Activated CD4-positive, alpha-beta T cell treated with anti-CD3 and anti-CD28 coated beads, Interleukin-2, Interleukin-6, amounts not matched to agents 100 ng/mL and 50 ng/mL, durations not matched to agents 16 hours and 8 hours (primary cell): ENCODE measurements at regions not wholly inside any gene's neighbourhood (a gene's known extent, or its start where the extent isn't known, plus 50 kb on each side); places are given as distances from the start of the nearest gene placed in this dataset.
"Not testable (repeated sequence)": the region's sequence is repeated elsewhere in the genome, so short reads cannot be mapped to it uniquely, and the experiment has no call there.

Experiments used
- DNase-seq: peaks from one replicate; pipeline ENCODE4 v3.0.0-alpha.2; 2020

GRCh38 chr2:150261691-150262090 is 225.8 kb downstream of the RND3 start:
- no peak for DNase-seq

- no peak for DNase-seq
Observed at GRCh38 chr2:150260636-150261035, 226.8 kb downstream of the RND3 start.

GRCh38 chr2:150259746-150260145 is 227.7 kb downstream of the RND3 start:
- no peak for DNase-seq

GRCh38 chr2:150258781-150259307 is 228.6 kb downstream of the RND3 start:
- DNase-seq = no peak

- no peak for DNase-seq
Observed at GRCh38 chr2:150256736-150257135, 230.7 kb downstream of the RND3 start.

- no peak for DNase-seq
Observed at GRCh38 chr2:150255528-150255927, 231.9 kb downstream of the RND3 start.

- DNase-seq = not testable (repeated sequence)
Observed at GRCh38 chr2:150249735-150250134, 237.7 kb downstream of the RND3 start.

- DNase-seq = no peak
Observed at GRCh38 chr2:150247481-150247880, 240.0 kb downstream of the RND3 start.

GRCh38 chr2:150234787-150235446 is 252.6 kb downstream of the RND3 start:
- no peak for DNase-seq

- DNase-seq = no peak
Observed at GRCh38 chr2:150232871-150233270, 254.6 kb downstream of the RND3 start.

- DNase-seq = no peak
Observed at GRCh38 chr2:150232321-150232720, 255.1 kb downstream of the RND3 start.

- DNase-seq = no peak
Observed at GRCh38 chr2:150230616-150231015, 256.9 kb downstream of the RND3 start.

- DNase-seq = no peak
Observed at GRCh38 chr2:150230004-150230403, 257.5 kb downstream of the RND3 start.

- no peak for DNase-seq
Observed at GRCh38 chr2:150228936-150229335, 258.5 kb downstream of the RND3 start.

GRCh38 chr2:150225030-150225429 is 262.4 kb downstream of the RND3 start:
- no peak for DNase-seq

GRCh38 chr2:150224321-150224720 is 263.1 kb downstream of the RND3 start:
- DNase-seq = no peak

- DNase-seq = no peak
Observed at GRCh38 chr2:150222942-150223341, 264.5 kb downstream of the RND3 start.

- no peak for DNase-seq
Observed at GRCh38 chr2:150222379-150222778, 265.1 kb downstream of the RND3 start.

GRCh38 chr2:150219861-150220260 is 267.6 kb downstream of the RND3 start:
- no peak for DNase-seq

GRCh38 chr2:150215041-150215440 is 272.4 kb downstream of the RND3 start:
- DNase-seq = no peak

- no peak for DNase-seq
Observed at GRCh38 chr2:150214626-150215025, 272.8 kb downstream of the RND3 start.

GRCh38 chr2:150212722-150213171 is 274.7 kb downstream of the RND3 start:
- DNase-seq = no peak

GRCh38 chr2:150211164-150211631 is 276.3 kb downstream of the RND3 start:
- no peak for DNase-seq

- DNase-seq = no peak
Observed at GRCh38 chr2:150209746-150210145, 277.7 kb downstream of the RND3 start.

- DNase-seq = no peak
Observed at GRCh38 chr2:150208689-150209088, 278.8 kb downstream of the RND3 start.
